C4-2B (cell line): ENCODE measurements at regions not wholly inside any gene's neighbourhood (a gene's known extent, or its start where the extent isn't known, plus 50 kb on each side); places are given as distances from the start of the nearest gene placed in this dataset.
"Not testable (repeated sequence)": the region's sequence is repeated elsewhere in the genome, so short reads cannot be mapped to it uniquely, and the experiment has no call there.

Source experiments
- CTCF ChIP-seq: fragments of 450-650 bp; conservative IDR thresholded peaks from 2 replicates; pipeline ENCODE4 v1.5.1; 2017; ENCODE audit warnings: mild to moderate bottlenecking
- ZFX ChIP-seq: fragments of 450-650 bp; IDR thresholded peaks from 2 replicates; pipeline ENCODE4 v1.6.1; 2017

DNA sequence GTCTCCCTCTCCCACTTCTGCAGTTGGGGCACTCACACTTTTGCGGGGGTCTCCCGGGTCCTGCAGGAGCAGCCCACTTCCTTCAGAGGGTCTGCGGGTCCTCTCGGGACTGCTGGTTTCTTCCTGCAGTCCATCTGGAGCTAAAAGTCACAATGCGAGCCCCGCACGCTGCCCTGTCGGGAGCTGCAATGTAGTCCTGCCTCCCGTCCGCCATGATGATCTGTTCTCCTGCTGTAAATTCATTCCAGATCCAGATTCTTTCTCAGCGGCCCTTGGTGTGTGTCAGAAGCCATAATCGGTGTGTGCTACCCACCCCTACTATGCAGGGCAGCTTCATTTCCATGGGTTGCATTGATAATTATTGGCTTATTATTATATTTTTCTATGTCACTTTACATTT lies 323.0 kb upstream of the ZFP42 start:
- TF ChIP-seq CTCF, ZFX: not testable (repeated sequence)
